Tibial nerve (tissue), 3 donors: ENCODE measurements at regions not wholly inside any gene's neighbourhood (a gene's known extent, or its start where the extent isn't known, plus 50 kb on each side); places are given as distances from the start of the nearest gene placed in this dataset.

ENCODE experiments used
- CTCF ChIP-seq, 5 experiments: fragments of 200-600 bp in 3 of 5; fragments of 450-650 bp in 2 of 5; sonication (generic) in 3 of 5; IDR thresholded peaks; one replicate each; pipeline ENCODE4 v1.5.1; 2016 to 2019; ENCODE audit warnings: antibody characterized with exemption in 5 of 5, mild to moderate bottlenecking in 3 of 5, moderate library complexity in 2 of 5
- POLR2A ChIP-seq, 2 donors: fragments of 450-650 bp; IDR thresholded peaks; one replicate each; pipeline ENCODE4 v1.6.1; 2017; ENCODE audit warnings: antibody characterized with exemption in 2 of 2, mild to moderate bottlenecking in 2 of 2, moderate library complexity in 2 of 2

DNA sequence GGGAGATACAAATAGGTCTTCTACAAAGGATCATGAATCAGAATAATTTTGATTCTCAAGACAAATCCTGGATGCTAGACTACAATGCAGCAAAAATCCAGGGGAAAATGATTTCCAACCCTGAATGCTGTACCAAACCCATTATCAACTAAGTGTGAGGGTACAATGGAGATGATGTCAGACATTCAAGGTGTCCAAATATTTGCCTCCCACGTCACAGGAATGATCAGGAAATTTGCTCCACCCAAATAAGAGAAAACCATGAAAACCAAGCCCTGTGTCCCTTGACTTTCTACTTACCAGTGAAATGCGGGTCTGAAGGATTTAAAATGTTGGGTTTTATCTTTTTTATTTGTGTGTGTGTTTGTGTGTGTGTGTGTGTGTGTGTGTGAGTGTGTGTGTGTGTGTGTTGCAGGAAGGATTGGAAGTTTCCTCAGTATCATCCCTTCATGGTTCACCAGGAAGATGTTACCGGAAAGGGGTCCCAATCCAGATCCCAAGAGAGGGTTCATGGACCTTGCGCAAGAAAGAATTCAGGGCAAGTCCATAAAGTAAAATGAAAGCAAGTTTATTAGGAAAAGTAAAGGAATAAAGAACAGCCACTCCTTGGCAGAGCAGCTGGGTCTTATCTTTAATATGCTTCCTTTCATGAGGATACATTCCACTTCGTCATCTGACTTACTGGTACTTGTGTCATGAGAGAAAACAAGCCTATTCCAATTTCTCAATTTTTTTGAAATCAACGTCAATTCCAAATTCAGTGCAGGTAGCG lies 61.1 kb upstream of the ID2 start:
- no peak for TF ChIP-seq POLR2A (IDR thresholded peaks at IDR 0.05)
- TF ChIP-seq CTCF (IDR thresholded peaks at IDR 0.05): no peak
